PFSK-1 (cell line): ENCODE measurements at regions not wholly inside any gene's neighbourhood (a gene's known extent, or its start where the extent isn't known, plus 50 kb on each side); places are given as distances from the start of the nearest gene placed in this dataset.

ENCODE experiments used
- FOXP2 ChIP-seq: optimal IDR thresholded peaks from 2 replicates; pipeline ENCODE3; 2011; ENCODE audit warnings: borderline replicate concordance, control low read depth, inconsistent platforms; ENCODE audit not compliant: insufficient read depth; ENCODE audit errors: extremely low read length, extremely low read depth
- POLR2AphosphoS5 ChIP-seq: IDR thresholded peaks from 2 replicates; pipeline ENCODE4 v1.6.1; 2012; ENCODE audit warnings: low read depth, mild to moderate bottlenecking, control low read depth, low read length, moderate library complexity
- REST ChIP-seq, 2 experiments: IDR thresholded peaks; 2 replicates each; pipeline versions ENCODE4 v1.6.1 to v1.8.0; 2011 to 2012; ENCODE audit warnings: low read depth in 2 of 2, low read length in 2 of 2, control low read depth in 1 of 2, inconsistent platforms in 1 of 2, mild to moderate bottlenecking in 1 of 2, moderate library complexity in 1 of 2; ENCODE audit not compliant: insufficient read depth in 1 of 2
- SIN3A ChIP-seq: IDR thresholded peaks from 2 replicates; pipeline ENCODE4 v1.6.1; 2012; ENCODE audit warnings: mild to moderate bottlenecking, low read length, moderate library complexity, borderline replicate concordance; ENCODE audit not compliant: insufficient read depth
- TAF1 ChIP-seq: IDR thresholded peaks from 2 replicates; pipeline ENCODE4 v1.6.1; 2012; ENCODE audit warnings: low read length, control low read depth, borderline replicate concordance; ENCODE audit not compliant: insufficient read depth

- no peak for TF ChIP-seq FOXP2
- TF ChIP-seq TAF1: no peak
- no peak for TF ChIP-seq REST (IDR thresholded peaks at IDR 0.05; ENCODE audit: insufficient read depth in 1 of 2, low read depth in 2 of 2, low read length in 2 of 2)
- no peak for TF ChIP-seq POLR2AphosphoS5
- no peak for TF ChIP-seq SIN3A
These were observed 137.0 kb downstream of the AIPL1 start for GRCh38 chr17:6297960-6298359.

- TF ChIP-seq REST (IDR thresholded peaks at IDR 0.05; ENCODE audit: insufficient read depth in 1 of 2, low read depth in 2 of 2, low read length in 2 of 2) (no peak), TAF1 (no peak), POLR2AphosphoS5 (no peak), SIN3A (no peak), FOXP2 (no peak)
These were observed 137.8 kb downstream of the AIPL1 start for GRCh38 chr17:6297119-6297518.

- no peak for TF ChIP-seq SIN3A
- TF ChIP-seq FOXP2: no peak
- TF ChIP-seq POLR2AphosphoS5: no peak
- TF ChIP-seq REST (IDR thresholded peaks at IDR 0.05; ENCODE audit: insufficient read depth in 1 of 2, low read depth in 2 of 2, low read length in 2 of 2): no peak
- TF ChIP-seq TAF1: no peak
These were observed 144.3 kb downstream of the AIPL1 start for GRCh38 chr17:6290488-6291196.

- TF ChIP-seq SIN3A (no peak), TAF1 (no peak), FOXP2 (no peak), POLR2AphosphoS5 (no peak), REST (IDR thresholded peaks at IDR 0.05; ENCODE audit: insufficient read depth in 1 of 2, low read depth in 2 of 2, low read length in 2 of 2) (no peak)
These were observed 148.7 kb downstream of the AIPL1 start for GRCh38 chr17:6286233-6286632.

GRCh38 chr17:6285486-6285885, 149.4 kb downstream of the AIPL1 start:
- TF ChIP-seq SIN3A (no peak), REST (IDR thresholded peaks at IDR 0.05; ENCODE audit: insufficient read depth in 1 of 2, low read depth in 2 of 2, low read length in 2 of 2) (no peak), FOXP2 (no peak), TAF1 (no peak), POLR2AphosphoS5 (no peak)
